GM19324 (cell line): ENCODE measurements at regions not wholly inside any gene's neighbourhood (a gene's known extent, or its start where the extent isn't known, plus 50 kb on each side); places are given as distances from the start of the nearest gene placed in this dataset.

Experiments
- ATAC-seq: cut with Tn5 transposase; IDR thresholded peaks from one replicate; pipeline ENCODE4 v1.9.1; 2021; ENCODE audit warnings: mild to moderate bottlenecking, moderate library complexity; ENCODE audit not compliant: unreplicated experiment, low FRiP score

- no peak for ATAC-seq
Measured at GRCh38 chr10:131657318-131657984, 243.4 kb upstream of the PPP2R2D start.

DNA sequence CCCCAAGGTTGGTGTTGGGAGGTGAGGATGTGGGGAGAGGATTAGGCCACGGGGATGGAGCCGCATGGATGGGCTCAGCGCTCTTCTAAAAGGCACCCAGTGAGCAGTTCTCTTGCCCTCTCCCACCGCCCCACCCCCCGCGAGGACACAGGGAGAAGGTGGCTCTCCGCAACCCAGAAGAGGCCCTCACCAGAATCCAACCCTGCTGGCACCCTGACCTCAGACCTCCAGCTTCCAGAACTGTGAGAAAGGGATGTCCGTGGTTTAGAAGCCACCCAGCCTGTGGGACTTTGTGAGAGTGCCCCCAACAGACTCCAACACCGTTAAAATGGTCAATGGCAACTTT, 242.8 kb upstream of the PPP2R2D start:
- no peak for ATAC-seq

DNA sequence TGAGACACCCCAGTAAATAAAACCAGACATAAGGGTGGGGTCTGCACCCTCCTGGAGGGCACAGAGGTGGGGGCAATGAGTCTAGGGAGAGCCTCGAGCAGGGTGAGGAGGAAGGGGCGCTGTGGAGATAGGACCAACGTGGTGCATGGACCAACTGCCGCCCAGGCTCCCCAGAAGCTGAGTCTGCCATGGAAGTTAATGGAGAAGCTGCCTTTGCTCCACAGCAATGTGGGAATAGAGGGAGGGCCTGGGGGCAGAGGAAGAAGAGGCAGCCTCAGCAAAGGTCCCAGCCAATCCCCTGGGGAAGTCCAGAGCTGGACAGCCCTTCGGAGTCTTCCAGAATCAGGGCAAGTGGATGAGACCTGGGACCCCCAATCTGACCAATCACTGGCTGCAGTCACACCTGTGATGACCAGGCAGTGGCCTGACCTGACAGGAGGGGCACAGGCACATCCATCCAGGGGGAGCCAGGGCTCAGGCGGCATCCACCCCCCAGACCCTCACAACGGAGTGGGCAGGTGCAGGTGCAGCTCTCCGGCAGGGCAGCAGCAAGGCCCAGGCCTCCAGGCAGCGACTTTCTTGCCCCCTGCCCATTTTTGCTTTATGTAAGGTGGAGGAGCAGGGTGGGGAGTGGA, 242.2 kb upstream of the PPP2R2D start:
- ATAC-seq, result no peak

- ATAC-seq, result no peak
Measured at GRCh38 chr10:131660427-131660826, 240.4 kb upstream of the PPP2R2D start.

DNA sequence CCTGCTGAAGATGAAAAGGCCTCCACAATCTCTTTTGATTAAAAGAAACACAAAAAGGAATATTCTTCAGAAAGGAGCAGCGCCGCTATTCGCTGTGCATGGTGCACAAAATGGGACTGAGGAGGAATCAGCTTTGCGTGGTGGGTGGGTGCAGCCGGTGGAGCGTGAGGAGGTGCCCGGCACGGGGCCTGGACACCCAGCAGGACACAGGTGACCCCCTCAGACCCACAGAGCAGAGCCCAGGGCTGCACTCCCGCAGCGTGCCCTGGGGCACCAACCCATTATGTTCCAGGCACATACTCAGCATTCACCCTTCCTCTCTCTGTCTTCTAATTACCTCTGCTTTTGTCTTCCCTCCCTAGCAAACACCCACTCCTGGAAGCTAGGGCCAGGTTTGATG, 238.0 kb upstream of the PPP2R2D start:
- ATAC-seq, result no peak

DNA sequence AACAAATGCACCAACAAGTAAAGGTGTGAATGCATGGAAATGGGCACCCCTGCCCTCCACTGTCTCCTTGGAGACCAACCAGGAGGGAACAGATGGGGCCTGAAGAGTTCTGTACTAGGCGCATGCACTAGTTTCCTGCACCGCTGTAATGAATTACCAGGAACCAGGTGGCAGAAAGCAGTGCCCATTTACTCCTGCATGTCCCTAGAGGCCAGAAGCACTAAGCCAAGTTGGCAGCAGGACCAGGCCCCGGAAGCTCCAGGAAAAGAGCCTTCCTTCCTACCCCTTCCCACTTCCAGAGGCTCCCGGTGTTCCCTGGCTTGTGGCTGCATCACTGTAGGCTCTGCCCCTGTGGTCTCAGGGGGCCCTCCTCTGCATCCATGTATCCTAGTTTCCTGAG, 237.5 kb upstream of the PPP2R2D start:
- ATAC-seq, result no peak

DNA sequence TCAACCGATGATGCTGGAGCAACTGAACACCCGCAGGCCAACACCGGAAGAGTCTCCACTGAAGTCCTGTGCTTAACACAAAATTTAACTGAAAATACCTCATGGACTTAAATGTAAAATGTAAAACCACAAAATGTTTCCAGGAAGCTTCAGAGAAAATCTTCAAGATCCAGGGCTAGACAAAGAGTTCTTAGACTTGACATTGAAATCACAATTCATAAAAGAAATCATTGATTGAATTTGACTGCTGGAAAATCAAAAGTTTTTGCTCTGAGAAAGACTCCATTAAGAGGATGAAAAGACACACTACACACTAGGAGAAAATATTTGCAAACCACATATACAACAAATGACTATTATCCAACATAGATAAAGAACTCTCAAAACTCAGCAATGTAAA, 234.7 kb upstream of the PPP2R2D start:
- ATAC-seq, result no peak

DNA sequence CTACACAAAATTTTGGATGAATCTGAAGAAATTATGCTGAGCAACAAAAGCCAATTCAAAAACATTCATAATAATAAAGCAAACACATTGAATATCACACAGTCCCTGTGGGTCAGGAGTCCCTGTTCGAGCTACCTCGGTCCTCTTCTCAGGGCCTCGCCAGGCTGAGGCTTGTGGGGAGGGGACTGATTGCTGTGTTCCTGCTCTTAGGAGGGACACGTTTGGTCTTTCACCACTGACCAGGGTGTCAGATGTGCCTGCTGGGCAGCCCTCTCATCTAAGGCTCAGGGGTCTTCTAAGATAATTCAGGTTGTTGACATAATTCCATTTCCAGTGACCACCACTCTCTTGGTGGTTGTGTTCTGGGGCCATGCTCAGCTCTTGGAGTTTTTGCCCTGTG, 233.8 kb upstream of the PPP2R2D start:
- no peak for ATAC-seq

GRCh38 chr10:131667561-131667960, 233.2 kb upstream of the PPP2R2D start:
- ATAC-seq, result no peak

- no peak for ATAC-seq
Measured at GRCh38 chr10:131668903-131669302, 231.9 kb upstream of the PPP2R2D start.

DNA sequence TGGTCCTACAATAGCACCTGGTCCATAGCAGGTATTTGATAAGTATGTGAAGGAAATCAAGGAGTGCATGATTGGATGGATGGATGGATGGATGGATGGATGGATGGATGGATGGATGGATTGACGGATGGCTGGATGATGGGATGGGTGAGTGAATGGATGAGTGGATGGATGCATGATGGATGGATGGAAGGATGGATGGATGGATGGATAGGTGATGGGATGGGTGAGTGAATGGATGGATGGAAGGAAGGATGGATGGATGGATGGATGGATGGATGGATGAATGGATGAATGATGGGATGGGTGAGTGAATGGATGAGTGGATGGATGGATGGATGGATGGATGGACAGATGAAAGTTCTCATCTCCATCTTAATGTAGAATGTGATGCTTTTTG, 231.0 kb upstream of the PPP2R2D start:
- no peak for ATAC-seq

- no peak for ATAC-seq
Measured at GRCh38 chr10:131670341-131670740, 230.5 kb upstream of the PPP2R2D start.

- ATAC-seq, result no peak
Measured at GRCh38 chr10:131673396-131673795, 227.4 kb upstream of the PPP2R2D start.

GRCh38 chr10:131674130-131674529, 226.7 kb upstream of the PPP2R2D start:
- ATAC-seq, result no peak

- ATAC-seq, result no peak
Measured at GRCh38 chr10:131675104-131675503, 225.7 kb upstream of the PPP2R2D start.

DNA sequence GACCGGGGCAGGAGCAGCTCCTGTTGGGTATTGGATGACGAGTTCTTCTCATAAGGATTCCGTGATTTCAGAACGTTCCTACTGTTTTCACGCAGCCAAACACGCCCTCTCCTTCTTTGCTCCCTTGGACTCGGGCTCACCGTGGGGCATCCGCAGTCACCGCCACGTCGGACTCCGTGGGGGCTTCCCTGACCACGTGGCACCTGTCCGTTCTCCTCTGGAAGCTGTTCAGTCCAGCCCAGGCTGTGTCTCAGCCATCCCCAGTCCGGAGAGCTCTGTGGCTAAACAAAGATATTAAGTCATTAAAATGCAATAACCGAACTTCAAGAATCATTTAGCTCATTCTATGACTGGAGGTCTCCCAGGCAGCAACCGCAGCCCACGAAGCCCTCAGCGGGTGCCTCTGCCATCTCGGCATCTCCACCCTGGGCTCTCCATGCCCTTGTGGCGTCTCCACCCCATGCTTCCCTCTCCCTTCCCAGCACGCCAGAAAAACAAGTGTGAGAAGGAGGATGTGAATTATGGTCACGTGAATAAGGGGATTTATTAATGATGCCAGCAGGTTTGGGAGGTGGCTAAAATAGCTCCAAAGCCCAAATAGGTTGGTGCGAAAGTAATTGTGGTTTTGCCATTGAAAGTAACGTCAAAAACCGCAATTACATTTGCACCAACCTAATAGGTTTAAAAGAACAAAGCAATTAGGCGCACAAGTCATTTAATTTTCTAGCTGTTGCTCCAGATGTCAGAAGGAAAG, 224.6 kb upstream of the PPP2R2D start:
- no peak for ATAC-seq

- no peak for ATAC-seq
Measured at GRCh38 chr10:131676800-131677421, 223.9 kb upstream of the PPP2R2D start.

DNA sequence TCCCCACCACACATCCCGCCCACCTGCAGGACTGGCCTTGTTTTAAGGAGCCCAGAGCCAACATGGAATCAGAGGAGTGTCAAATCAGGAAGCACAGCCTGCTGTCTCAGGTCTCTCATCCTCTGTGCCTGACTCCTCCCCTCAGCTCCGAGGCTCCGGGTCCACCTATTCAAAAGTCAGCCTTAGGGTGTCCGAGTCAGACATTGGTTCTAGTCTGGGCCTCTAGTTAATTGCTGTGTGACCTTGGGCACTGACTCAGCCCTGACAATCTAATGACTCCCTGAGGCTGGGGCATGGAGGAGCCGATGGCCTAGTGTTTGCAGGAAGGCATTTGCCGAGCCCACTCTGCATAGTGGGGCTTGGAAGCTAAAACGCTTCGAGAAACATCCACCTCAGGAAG, 223.1 kb upstream of the PPP2R2D start:
- no peak for ATAC-seq

DNA sequence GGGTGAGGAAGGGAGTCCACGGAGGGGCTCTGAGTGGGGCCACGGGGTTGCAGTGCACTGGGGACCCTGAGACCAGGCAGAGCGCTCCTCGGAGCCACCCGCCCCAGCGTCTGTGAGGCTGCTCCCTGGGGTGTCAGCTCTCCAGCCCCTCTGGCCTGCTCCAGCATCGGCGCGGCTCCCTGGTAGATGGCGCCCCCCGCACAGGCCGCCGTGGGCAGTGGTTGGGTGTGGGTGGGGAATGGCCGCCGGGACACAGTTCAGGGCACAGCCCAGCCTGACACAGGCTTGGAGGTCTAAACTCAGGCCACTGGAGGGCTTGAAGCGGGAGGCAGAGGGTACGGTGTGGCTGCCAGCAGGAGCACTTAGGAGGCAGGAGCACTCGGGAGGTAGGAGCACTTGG, 222.6 kb upstream of the PPP2R2D start:
- no peak for ATAC-seq

DNA sequence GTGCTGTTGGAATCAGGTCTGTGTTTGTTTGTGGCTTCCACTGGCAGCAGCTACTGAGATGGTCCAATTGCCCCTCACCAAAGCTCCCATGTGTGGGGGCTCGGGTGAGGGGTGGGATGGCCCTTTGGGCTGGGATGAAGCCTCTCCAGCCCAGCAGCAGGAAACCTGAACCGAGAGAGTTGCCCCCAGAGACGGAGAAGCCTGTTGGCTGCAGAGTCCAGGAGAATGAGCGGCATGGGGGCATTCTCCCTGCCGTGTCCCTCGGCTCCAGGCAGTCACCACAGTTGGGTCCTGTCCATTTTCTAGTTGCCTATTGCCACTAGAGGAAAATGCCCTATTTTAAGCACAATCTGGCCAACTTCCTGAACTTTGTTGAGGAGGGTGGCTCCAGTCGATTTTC, 222.2 kb upstream of the PPP2R2D start:
- ATAC-seq, result no peak

GRCh38 chr10:131679926-131680325, 220.9 kb upstream of the PPP2R2D start:
- ATAC-seq, result no peak
